NOMO-1 treated with DMSO at 0.1 percent for 48 hours (cell line): ENCODE measurements at regions not wholly inside any gene's neighbourhood (a gene's known extent, or its start where the extent isn't known, plus 50 kb on each side); places are given as distances from the start of the nearest gene placed in this dataset.

Experiments used
- DNase-seq: peaks from one replicate; lab custom pipeline; 2025; ENCODE audit not compliant: unreplicated experiment; lab: John Stamatoyannopoulos, UW

GRCh38 chr7:128145191-128145590, 95.9 kb upstream of the LEP start:
- no peak for DNase-seq

- DNase-seq = no peak
These were observed 95.0 kb upstream of the LEP start for GRCh38 chr7:128146052-128146451.

- DNase-seq = no peak
These were observed 92.4 kb upstream of the LEP start for GRCh38 chr7:128148676-128149075.

GRCh38 chr7:128150223-128150865, 90.7 kb upstream of the LEP start:
- DNase-seq = no peak

GRCh38 chr7:128151635-128152034, 89.4 kb upstream of the LEP start:
- DNase-seq = peak; percentile 50

- DNase-seq = no peak
These were observed 88.4 kb upstream of the LEP start for GRCh38 chr7:128152721-128153120.

GRCh38 chr7:128153436-128153835, 87.6 kb upstream of the LEP start:
- no peak for DNase-seq

GRCh38 chr7:128154504-128154903, 86.6 kb upstream of the LEP start:
- peak; percentile 6 for DNase-seq

- DNase-seq = peak; percentile 0
These were observed 85.9 kb upstream of the LEP start for GRCh38 chr7:128155100-128155740.

GRCh38 chr7:128157906-128158305, 83.2 kb upstream of the LEP start:
- no peak for DNase-seq

- no peak for DNase-seq
These were observed 82.7 kb upstream of the LEP start for GRCh38 chr7:128158370-128158769.

- DNase-seq = no peak
These were observed 80.8 kb upstream of the LEP start for GRCh38 chr7:128160296-128160695.

GRCh38 chr7:128161466-128162125, 79.5 kb upstream of the LEP start:
- no peak for DNase-seq

GRCh38 chr7:128162666-128163065, 78.4 kb upstream of the LEP start:
- DNase-seq = no peak

GRCh38 chr7:128163473-128163872, 77.6 kb upstream of the LEP start:
- DNase-seq = no peak

- DNase-seq = no peak
These were observed 76.8 kb upstream of the LEP start for GRCh38 chr7:128164061-128164954.

GRCh38 chr7:128164955-128165670, 76.0 kb upstream of the LEP start:
- DNase-seq = no peak

GRCh38 chr7:128165927-128166420, 75.1 kb upstream of the LEP start:
- no peak for DNase-seq

GRCh38 chr7:128166603-128167041, 74.5 kb upstream of the LEP start:
- DNase-seq = no peak

- DNase-seq = no peak
These were observed 73.9 kb upstream of the LEP start for GRCh38 chr7:128167042-128167701.
